ENCODE measurements at regions not wholly inside any gene's neighbourhood (a gene's known extent, or its start where the extent isn't known, plus 50 kb on each side); places are given as distances from the start of the nearest gene placed in this dataset.

- Histone ChIP-seq H3K79me2 (ENCODE audit: control insufficient read depth, insufficient read depth, low read length) (no peaks in the 10 kb centered on the region), H3K9me3 (replicated peaks; ENCODE audit: control insufficient read depth, insufficient read depth, low read depth, low read length) (no peaks in the 10 kb centered on the region), H3K9ac (ENCODE audit: insufficient read depth in 1 of 2, low read depth in 2 of 2, low read length in 2 of 2) (no peak overlapping the region), H2AFZ (ENCODE audit: low read depth, low read length) (no peak overlapping the region), H3K4me1 (replicated peaks in 1 of 2; ENCODE audit: control insufficient read depth in 2 of 2, insufficient read depth in 2 of 2, low read length in 2 of 2) (no peaks in the 10 kb centered on the region), H4K20me1 (replicated peaks; ENCODE audit: control insufficient read depth, insufficient read depth, low read length) (no peaks in the 10 kb centered on the region), H3K36me3 (ENCODE audit: control insufficient read depth, insufficient read depth, low read length) (no peaks in the 10 kb centered on the region), H3K4me2 (ENCODE audit: insufficient read depth, low read length) (no peak overlapping the region), H3K27ac (ENCODE audit: extremely low read depth, low read depth, low read length) (no peak overlapping the region), H3K4me3 (no peak overlapping the region), H3K9me1 (ENCODE audit: control insufficient read depth, insufficient read depth, low read length) (no peaks in the 10 kb centered on the region), H3K27me3 (ENCODE audit: control insufficient read depth in 2 of 2, insufficient read depth in 2 of 2, low read length in 2 of 2) (no peaks in the 10 kb centered on the region)
- ATAC-seq = no peak
- DNase-seq (ENCODE audit: extremely low read depth in 1 of 4, low spot score in 3 of 4) = no peak
- in situ Hi-C loops (cut with MboI) = no loop called here
- ChIA-PET CTCF (ENCODE audit: low intra/inter-chr PET ratio) (no interaction called here), POLR2A (no interaction called here)
- BruUV-seq (replicated peaks) = no TSS peak
- TF ChIP-seq MED1 (CRISPR knock-in tag; IDR thresholded peaks at IDR 0.05; ENCODE audit: borderline replicate concordance) = no peak
- no peak for TF ChIP-seq TAL1 (IDR thresholded peaks at IDR 0.05)
- no peak for TF ChIP-seq ZNF24 (IDR thresholded peaks at IDR 0.05)
- no peak for TF ChIP-seq TOE1 (IDR thresholded peaks at IDR 0.05; ENCODE audit: borderline replicate concordance)
- no peak for TF ChIP-seq TOE1 (CRISPR knock-in tag; IDR thresholded peaks at IDR 0.05; ENCODE audit: borderline replicate concordance, low read depth)
- TF ChIP-seq TEAD1 (CRISPR knock-in tag; IDR thresholded peaks at IDR 0.05) = no peak
- TF ChIP-seq SRF (CRISPR knock-in tag; IDR thresholded peaks at IDR 0.05) = no peak
- TF ChIP-seq PTTG1 (tag; IDR thresholded peaks at IDR 0.05; ENCODE audit: low read depth) = no peak
- no peak for TF ChIP-seq IRF9 (tag; IDR thresholded peaks at IDR 0.05)
- no peak for TF ChIP-seq HDAC1 (IDR thresholded peaks at IDR 0.05)
- no peak for FAIRE-seq
- intact Hi-C loops (cut with micrococcal nuclease) = no loop called here
These were observed 170.9 kb upstream of the PDE3A start for GRCh38 chr12:20197411-20197810.

Data from K562 (cell line).